D341Med (cell line): ENCODE measurements at regions not wholly inside any gene's neighbourhood (a gene's known extent, or its start where the extent isn't known, plus 50 kb on each side); places are given as distances from the start of the nearest gene placed in this dataset.

Experiments used
- DNase-seq: peaks from one replicate; pipeline ENCODE4 v3.0.0; 2012; ENCODE audit warnings: low spot score

DNA sequence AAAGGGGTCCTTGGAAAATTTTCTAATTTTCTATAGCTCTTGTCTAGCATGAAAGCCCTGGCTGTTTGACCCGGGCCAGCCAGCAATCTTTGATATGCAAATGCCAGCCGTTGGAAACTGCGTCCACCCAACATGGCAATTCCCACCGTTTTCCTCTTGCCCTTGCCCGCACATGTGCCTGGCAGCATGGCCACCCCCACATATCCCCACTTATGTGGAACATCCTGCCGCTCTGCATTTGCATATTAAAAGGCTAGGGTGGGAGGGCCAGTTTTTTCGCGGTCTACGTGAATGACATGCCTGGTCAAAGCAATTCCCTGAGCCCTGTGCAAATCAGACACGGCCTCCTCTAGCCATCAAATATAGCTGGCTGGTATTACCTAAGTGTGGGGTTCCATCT lies 110.3 kb upstream of the TDRD3 start:
- no peak for DNase-seq

DNA sequence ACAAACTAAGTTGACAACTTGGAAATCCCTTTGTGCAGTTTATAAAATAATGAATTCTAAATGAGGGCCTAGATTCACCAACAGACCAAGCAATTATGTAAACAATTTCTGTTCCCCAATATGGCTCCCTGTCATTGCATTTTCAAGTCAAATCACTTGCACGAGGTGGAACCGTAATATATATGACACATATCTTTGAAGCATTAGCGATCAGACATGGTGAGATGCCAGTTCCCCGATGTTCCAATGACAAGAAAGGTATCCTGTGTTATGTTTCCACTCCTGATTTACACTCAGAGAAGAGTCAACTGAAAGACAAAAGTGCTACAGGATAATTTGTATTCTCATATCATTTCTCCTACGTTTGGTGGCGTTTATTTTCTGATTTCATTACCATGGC lies 108.5 kb upstream of the TDRD3 start:
- no peak for DNase-seq

DNA sequence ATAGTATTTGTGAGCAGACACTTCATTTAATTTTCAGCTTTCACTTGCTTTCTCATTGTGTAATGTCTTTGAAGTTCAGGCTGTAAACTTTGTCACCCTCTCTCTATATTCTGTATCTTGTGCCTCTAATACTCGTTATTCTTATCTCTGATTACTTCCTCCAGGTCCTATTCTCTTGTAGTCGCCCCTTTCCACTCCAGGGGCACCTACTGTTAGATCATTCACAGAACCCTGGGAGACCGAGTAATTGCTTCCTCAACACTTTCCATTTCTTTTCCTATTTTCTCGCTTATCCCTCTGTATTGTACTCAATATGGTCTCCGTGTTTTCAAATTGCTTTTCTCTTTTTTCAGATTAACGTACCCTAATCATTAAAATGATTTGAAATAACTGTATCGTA lies 93.9 kb upstream of the TDRD3 start:
- DNase-seq = no peak

DNA sequence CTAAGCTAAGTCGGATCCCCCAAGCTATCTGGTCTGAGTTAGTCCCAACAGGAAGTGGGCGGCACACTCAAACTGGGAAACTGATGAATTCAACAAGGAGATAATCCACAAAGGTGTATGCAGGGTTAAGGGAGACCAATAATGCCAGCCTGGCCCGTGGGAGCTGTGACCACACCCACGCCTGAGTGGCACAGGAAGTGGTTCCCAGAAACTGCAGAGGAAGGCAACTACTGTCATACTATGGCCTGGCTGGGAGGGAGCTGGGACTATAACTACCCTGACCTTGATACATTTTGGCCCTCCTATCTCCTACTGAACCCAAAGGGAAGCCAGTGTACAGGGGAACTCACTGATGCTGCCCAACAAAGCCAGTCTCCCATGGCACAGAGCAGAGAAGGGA lies 85.5 kb upstream of the TDRD3 start:
- DNase-seq = no peak

DNA sequence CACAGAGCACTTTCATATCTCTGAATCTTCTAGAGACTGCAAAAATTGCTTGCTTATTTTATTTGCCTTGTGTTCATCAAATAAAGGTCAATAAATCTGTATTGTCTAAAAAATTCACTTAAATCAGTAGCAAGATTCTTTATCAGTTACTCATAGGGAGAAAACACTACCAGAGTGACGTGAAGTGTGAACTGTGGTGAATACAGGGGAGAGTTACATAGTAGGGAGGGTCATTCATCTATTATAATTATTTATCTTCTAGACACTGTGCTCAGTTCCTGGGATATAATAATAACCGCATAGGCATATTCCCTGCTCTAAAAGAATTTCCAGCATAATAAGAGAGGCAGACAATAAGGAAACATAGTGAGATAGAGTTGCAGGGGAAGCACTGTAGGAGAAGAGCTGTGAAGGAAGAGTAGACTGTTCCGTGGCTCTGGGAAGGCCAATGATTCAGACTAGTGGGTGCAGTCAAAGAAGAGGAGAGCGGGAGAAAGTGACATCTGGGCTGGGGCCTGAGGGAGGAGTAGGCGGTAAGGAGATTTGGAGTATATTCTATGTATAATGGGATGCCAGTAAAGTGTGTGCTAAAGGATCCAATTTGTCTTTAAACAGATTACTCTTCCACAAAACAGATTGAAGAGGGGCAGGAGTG lies 84.0 kb upstream of the TDRD3 start:
- DNase-seq = no peak

DNA sequence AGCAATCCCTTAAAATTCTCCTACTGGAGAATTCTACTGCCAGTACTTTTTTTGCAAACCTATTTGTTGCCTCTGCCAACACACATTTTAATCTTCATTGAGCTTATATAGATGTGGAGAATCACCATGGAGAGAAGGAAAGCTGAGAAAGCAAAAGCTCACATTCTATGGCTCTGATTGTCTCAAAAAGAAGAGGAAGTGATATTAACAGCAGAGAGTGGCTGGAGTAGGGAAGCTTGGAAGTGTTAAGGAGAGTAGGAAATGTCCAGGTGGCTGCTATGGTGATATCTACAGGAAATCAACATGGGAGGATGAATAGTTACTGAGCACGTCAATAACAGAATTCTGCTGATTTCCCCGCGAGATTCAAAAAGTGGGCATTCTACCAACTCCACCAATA lies 78.8 kb upstream of the TDRD3 start:
- DNase-seq = no peak

DNA sequence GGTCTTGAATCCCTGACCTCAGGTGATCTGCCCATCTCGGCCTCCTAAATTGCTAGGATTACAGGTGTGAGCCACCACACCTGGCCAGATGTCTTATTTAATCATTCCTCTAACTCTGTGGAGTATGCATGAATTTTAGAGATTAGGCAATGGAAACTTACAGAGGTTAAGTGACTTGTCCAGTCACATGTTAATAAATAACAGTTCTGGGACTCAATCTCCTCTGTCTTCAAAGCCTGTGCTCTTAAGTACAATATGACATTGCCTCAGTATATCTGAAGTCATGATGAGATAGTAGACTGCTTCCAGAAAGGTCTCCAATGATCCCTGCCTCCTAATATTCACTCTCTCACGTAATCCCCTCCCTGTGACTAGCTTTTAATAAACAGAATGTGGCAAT lies 72.9 kb upstream of the TDRD3 start:
- DNase-seq = no peak

DNA sequence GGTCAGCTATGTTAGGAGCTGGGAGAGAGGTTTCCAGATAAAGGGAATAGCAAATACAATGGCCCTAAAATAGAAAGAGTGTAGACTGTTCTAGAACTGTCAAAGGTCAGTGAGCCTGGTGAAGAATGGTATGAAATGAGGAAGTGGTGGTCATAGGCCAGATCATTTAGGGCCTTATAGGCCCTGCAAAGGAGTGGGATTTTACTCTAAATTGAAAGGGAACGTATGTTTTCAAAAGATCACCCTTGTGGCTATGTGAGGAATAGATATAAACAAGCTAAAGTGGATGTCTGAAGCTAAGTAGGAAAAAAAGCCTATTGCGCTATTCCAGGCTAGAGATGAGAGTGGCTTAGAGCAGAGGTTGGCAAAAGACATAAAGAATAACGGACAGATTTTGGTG lies 70.7 kb upstream of the TDRD3 start:
- no peak for DNase-seq

DNA sequence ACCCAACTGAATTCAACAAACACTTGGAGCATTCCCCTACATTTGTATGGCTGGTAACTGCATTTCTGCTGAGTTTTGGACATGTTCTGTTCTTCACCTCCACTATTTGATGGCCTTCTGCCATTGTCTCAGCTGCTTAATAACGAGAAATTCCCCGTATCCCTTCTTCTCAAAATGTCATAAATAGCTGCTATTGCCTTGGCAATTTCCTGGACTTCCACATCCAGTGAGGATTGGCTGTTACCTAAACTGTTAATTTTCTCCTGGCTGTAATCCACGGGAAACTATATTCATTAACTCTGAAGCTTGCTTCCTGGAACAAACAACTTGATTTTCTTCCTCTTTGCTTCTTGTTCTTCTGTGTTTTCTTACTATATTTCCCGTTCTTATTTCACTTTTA lies 69.5 kb upstream of the TDRD3 start:
- no peak for DNase-seq

DNA sequence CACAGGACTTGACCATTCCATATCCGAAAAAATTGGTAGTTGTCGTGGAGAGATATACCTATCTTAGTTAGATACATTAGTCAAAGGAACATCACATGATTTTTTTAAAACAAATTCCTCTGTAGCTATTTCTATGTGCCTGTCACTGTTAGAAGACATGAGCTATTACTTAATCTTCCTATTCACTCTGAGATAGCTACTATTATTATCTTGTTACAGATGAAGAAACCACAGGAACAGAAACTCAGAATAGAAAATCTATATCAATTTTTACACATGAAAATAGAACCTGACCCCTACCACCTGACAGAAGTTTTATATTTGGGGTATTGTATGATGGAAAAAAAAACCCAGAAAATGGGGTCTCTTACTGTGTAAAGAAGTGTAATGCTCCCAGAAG lies 68.9 kb upstream of the TDRD3 start:
- DNase-seq = no peak

DNA sequence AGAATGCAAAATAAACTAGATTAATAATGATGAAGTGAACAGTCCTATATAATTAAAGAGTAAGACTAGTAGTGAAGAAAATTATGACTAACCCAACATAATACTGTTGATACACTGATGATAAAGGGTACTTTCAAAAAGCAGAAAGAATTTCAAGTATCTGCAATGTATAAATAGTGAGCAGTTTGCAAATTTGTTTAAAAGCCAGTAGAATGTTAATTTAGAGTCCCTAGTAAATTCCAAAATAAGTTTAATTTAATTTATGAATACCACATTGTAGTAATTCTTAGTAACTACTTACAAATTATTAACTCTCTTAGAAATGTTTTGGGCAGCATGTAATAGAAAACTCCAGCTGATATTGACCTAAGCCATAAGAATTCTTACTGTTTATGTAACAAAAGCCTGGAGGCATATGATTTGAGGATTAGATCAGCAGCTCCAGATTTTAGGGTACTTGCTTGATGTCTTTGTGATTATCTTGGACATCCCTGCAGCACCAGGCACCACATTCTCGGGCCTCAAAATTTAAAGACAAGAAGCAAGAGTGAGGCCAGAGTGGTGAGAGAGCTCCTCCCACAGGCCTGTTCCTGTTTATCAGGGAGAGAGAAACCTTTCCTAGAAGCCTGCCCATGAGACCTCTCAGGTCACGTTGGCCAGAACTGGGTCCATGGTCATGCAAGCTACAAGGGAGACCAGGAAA lies 67.6 kb upstream of the TDRD3 start:
- DNase-seq = peak; percentile 64

DNA sequence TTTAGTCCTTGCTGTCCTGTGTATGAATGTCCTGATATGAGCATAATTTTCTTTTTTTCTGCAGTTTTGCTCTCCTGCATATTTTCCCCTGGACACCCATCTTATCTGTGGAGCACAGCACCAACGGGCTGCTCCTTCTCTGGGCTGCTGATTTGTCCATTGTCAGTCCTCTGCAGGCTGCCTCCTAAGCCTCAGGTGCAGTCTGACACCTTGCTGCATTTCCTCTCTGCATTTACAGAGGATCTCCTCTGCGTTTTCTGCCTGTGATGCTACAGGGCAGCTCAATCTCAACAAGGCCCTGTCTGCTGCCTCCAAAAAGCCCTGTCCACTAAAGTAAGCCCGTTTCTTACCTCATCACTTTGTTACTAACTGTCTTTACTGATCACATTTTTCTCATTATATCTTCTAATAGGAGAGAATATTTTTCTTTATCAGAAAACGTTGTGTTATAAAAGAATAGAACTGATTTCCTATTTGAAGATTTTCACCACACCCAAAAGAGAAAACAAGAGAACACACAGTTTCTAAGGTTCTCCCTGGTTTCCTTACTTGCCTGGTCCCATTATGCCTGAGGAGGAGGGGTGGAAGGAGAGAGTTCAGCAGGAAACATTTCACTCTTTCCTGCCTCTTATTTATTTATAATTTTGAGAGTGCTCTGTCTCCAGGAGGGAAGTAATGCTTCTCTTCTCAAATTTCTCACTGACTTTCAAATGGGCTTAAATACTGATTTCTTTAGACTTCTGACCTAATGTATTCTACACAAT lies 65.6 kb upstream of the TDRD3 start:
- no peak for DNase-seq

DNA sequence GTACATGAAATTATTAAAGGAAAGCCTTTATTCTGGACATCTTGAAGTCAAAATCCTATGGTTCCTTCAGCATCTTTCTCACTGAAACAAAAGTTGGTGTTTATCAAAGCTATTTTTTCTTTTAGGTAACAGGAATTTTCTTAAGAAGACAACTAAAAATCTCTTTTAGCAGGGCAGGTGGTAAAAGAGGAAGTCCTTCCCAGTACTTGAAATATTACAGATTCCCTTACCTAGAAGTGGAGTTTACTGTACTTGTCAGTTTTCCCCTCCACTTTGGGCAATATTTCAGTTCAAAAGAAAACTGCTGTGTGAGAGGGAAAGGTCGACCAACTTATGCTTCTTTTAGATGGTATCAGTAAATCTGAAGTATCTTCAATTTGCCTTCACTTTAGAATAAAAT lies 64.3 kb upstream of the TDRD3 start:
- DNase-seq = no peak

DNA sequence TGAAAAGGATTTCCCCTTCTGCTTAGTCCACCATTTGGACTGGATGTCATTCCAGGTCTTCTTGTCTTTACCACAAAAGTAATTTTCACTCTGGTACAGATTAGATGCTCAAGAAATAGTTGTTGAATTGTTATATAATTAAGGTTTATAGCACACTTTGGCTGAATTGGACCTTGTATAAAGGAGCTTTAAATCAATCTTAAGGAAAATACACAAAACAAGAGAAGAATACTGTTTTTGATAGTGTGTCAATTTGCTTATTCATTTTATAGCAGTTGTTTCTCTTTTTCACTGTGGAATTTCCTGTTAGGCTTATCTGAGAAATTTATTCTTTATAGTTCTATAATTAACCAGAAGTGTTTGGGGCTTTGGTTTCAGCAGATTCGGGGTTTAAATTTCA lies 62.7 kb upstream of the TDRD3 start:
- no peak for DNase-seq

DNA sequence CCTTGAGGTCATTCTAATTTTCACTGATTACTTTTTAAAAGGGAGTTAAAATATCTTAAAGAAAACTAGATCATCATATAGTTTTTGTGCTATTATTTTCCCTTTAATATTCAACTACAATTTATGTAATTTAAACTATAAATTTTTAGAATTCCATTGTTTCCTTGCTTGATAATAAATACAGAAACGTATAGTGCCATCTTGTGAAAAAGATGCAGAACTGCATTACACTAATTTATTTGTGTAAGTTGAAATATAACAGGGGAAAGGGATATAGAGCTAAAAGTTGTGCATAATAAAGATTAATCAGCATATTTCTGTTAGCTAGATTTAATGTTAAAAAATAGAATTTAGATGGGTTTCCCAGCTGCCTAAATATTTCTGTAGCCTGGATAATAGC lies 61.5 kb upstream of the TDRD3 start:
- DNase-seq = no peak

DNA sequence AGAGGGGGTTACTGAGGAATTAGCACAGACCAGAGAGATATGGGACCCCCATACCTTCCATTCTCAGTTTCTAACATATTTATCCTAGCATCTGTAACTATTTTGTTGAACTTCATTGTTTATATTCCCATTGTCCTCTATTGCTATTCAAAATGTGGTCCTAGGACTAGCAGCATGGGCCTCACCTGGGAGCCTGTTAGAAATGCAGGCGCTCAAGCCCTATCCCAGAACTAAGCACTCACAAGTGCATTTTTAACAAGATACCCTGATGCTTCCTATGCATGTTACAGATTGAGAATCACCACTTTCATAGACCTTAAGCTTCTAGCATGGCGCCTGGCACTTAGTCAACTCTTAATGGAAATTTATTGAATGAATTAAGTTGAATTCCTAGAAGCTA lies 58.3 kb upstream of the TDRD3 start:
- no peak for DNase-seq

DNA sequence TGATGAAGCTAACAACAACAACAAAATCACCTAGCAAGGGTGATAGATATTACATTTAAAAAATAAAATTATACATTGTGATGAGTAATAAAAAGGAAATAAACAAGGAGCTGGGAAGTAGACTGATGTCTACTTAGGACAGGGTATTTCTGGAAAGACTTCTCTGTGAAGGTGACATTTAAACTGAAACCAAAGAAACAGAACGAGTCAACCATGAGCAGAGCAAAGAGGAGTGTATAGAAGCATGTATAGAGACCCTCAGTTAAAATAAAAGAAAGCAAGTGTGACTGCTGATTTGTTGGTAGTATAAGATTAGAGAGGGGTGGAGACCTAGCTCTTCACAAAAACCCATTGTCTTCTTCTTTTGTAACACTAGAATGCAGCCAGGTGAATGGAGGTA lies 53.0 kb upstream of the TDRD3 start:
- DNase-seq = no peak

DNA sequence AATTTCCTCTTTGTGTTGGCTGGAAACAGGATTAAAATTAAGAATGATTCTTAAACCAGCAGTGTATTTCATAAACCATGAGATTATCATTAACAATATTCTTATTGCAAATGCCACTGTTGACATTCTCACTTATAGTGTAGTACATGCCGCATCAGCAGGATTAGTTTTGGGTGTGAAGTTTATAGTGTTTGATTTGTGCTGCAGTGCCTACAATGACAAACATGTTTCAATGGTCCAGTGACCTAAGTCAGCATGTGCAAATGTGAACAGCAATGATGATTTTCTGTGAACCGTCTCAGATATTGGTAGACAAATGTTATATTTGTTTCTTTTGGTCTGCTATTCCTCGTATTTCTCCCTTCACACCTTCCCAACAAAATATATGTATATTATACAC lies 49.8 kb upstream of the TDRD3 start:
- no peak for DNase-seq
